GM12873 (cell line): ENCODE measurements at regions not wholly inside any gene's neighbourhood (a gene's known extent, or its start where the extent isn't known, plus 50 kb on each side); places are given as distances from the start of the nearest gene placed in this dataset.

Experiments used
- TF ChIP-seq, protein P1 (sequence below): IDR thresholded peaks from 2 replicates; pipeline ENCODE4 v1.5.1; 2012; ENCODE audit warnings: low read depth, mild to moderate bottlenecking, moderate library complexity, low read length, control low read depth; ENCODE audit not compliant: insufficient read depth; ENCODE audit errors: missing control alignments

DNA sequence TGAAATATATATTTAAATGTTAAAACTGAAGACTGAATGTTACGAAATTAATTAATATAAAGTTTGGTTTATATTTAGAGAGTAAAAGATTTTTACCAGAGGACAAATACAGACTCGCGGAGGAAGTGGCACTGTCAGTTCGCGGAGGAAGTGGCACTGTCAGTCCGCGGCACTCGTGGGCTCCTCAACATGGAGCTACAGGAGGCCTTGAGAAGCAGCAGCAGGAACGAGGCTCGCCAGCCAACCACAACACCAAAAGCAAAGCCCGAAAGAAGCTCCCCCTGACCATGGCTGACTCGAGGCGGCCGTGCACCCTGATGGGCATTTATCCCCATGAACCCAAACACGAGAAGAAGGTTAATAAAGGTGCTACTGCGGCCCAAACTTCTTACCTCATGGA is 125.3 kb upstream of the PABPC4L start:
- TF ChIP-seq, protein P1, sequence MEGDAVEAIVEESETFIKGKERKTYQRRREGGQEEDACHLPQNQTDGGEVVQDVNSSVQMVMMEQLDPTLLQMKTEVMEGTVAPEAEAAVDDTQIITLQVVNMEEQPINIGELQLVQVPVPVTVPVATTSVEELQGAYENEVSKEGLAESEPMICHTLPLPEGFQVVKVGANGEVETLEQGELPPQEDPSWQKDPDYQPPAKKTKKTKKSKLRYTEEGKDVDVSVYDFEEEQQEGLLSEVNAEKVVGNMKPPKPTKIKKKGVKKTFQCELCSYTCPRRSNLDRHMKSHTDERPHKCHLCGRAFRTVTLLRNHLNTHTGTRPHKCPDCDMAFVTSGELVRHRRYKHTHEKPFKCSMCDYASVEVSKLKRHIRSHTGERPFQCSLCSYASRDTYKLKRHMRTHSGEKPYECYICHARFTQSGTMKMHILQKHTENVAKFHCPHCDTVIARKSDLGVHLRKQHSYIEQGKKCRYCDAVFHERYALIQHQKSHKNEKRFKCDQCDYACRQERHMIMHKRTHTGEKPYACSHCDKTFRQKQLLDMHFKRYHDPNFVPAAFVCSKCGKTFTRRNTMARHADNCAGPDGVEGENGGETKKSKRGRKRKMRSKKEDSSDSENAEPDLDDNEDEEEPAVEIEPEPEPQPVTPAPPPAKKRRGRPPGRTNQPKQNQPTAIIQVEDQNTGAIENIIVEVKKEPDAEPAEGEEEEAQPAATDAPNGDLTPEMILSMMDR: no peak

DNA sequence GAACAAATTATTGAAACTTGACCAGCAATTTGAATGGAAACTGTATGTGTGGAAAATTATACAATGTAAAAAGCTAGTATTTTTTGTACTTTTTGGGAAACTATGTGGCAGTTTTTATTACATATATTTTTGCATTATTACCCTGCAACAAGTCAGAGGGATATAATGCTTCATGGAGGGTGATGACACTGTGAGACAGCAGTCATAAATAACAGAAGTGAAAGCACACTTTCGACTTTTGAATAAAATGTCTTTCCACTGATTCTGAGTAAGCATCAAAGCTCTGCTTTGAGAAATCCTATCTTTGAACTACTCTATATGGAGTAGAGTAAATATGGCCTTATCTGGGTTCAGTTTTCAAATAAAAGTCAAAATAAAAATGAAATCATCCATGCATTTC is 122.6 kb upstream of the PABPC4L start:
- TF ChIP-seq, protein P1: no peak

DNA sequence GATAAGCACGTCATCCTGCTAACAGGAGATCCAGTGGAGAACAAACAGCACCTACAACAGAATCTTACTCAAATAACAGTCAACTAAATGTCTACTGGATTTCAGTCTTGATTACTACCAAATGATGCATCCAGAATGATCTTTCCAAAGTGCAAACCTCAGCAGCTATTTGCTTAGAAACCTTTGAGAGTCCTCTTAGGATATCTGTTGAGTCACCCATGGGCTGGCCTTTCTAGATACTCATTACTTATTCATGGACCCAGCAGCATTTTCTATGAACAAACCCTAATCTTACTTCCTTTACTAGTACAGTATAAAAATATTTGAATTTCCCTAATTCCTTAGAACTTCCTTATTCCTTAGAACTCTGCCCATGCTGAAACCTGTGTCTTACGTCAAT is 118.5 kb upstream of the PABPC4L start:
- TF ChIP-seq, protein P1: no peak

DNA sequence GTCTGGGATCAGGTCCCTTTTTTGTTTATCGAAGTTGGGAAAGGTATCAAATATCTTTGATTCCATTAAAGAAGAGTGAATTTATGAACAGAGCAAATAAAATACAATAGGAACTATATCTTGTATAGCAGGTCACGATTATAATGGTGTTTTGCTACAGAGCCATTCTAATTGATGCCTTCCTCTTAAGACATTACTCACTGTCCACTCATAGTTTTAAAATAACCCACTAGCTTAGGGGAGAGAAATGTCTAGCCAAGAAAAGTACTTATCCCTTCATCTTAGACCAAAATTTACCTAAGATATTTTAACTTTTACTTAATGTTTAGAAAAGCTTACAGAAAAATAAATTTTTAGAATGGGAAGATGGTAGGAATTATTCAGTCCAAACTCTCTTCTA is 112.0 kb upstream of the PABPC4L start:
- TF ChIP-seq, protein P1: no peak

DNA sequence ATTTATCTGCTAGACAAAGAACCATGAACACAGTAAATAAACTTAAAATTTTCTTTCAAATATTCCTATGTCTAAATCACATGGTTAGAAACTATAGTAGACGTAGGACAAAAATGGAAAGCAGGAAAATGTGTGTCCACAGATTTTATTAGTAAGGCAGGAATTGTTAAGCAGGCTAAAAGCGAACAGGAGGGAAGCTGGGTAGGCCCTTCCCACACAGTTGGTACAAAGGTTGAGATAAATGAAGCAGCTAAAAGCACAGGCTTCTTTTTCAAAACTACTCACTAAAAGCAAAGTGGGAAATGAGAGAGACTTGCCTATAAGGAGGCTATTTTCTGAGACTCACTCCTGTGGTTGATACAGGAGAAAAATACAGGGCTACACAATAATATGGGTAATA is 108.1 kb upstream of the PABPC4L start:
- TF ChIP-seq, protein P1: no peak

DNA sequence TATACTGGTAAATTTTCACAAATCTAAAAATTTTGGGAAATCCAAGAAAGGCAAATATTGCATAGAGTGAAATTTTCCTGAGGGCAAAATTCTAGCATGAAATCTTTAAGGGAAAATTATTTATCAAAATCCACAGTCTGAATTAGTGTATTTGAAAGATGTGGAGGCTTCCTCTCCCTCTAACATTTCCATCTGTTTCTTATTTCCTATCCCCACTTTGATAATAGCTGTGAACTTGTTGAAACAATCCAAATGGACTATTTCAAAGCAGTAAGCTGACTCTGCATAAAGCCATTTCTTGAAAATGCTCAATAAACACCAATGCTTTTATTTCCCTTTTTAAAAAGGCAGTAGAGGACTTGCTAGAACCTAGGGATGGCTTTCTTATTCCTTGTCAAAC is 107.3 kb upstream of the PABPC4L start:
- TF ChIP-seq, protein P1: no peak

DNA sequence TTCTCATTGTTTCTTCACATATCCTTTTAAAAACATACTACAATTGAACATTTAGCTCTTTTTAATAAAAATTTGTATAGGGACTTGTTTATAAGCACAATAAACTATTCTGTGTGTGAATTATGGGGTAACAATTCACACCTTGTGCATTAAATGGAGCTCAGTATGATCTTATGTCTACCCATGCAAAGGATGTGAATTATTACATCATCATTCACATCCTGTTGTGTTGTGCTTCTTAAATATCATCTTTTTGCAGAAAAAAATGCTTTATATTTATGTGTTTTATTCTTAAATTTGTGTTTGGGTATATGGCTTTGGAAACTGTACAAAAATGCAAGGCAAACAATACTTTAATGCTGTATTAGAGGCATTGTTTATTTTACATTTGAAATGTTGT is 96.7 kb upstream of the PABPC4L start:
- TF ChIP-seq, protein P1: no peak
